Fibroblast of mammary gland (primary cell): ENCODE measurements at regions not wholly inside any gene's neighbourhood (a gene's known extent, or its start where the extent isn't known, plus 50 kb on each side); places are given as distances from the start of the nearest gene placed in this dataset.
"Not testable (repeated sequence)": the region's sequence is repeated elsewhere in the genome, so short reads cannot be mapped to it uniquely, and the experiment has no call there.

Experiments used
- DNase-seq: peaks from one replicate; pipeline ENCODE4 v3.0.0-alpha.2; 2010; ENCODE audit warnings: low read depth
- H3K4me3 ChIP-seq: 2 replicates; pipeline ENCODE4 v1.5.1; 2011; ENCODE audit warnings: low read depth, mild to moderate bottlenecking, low read length, moderate library complexity; ENCODE audit not compliant: control insufficient read depth
- CTCF ChIP-seq: conservative IDR thresholded peaks from 2 replicates; pipeline ENCODE4 v1.5.1; 2011; ENCODE audit warnings: low read depth, low read length, inconsistent platforms; ENCODE audit not compliant: control insufficient read depth, insufficient read depth

GRCh38 chr6:112933947-112934346, 586.8 kb downstream of the RFPL4B start:
- no peak overlapping the region for H3K4me3 ChIP-seq
- peak; percentile 50 for DNase-seq
- no peak for TF ChIP-seq CTCF

GRCh38 chr6:112934433-112935327, 587.5 kb downstream of the RFPL4B start:
- DNase-seq, result peak; percentile 14
- no peak overlapping the region for H3K4me3 ChIP-seq
- no peak for TF ChIP-seq CTCF

GRCh38 chr6:112935402-112936078, 588.4 kb downstream of the RFPL4B start:
- no peak for TF ChIP-seq CTCF

GRCh38 chr6:112936079-112936472, 588.9 kb downstream of the RFPL4B start:
- TF ChIP-seq CTCF, result no peak
- H3K4me3 ChIP-seq, result no peak overlapping the region
- no peak for DNase-seq

More at GRCh38 chr6:112935402-112936078, 588.4 kb downstream of the RFPL4B start:
- no peak overlapping the region for H3K4me3 ChIP-seq
- DNase-seq, result no peak

GRCh38 chr6:112936504-112936903, 589.4 kb downstream of the RFPL4B start:
- no peak overlapping the region for H3K4me3 ChIP-seq
- TF ChIP-seq CTCF, result no peak
- DNase-seq, result peak; percentile 95

GRCh38 chr6:112937690-112938089, 590.6 kb downstream of the RFPL4B start:
- not testable (repeated sequence) for H3K4me3 ChIP-seq, DNase-seq

- no peak for TF ChIP-seq CTCF
Measured at GRCh38 chr6:112938650-112939049, 591.5 kb downstream of the RFPL4B start.

More at GRCh38 chr6:112938650-112939049, 591.5 kb downstream of the RFPL4B start:
- H3K4me3 ChIP-seq, result no peak overlapping the region
- DNase-seq, result peak; percentile 25
